ENCODE measurements at regions not wholly inside any gene's neighbourhood (a gene's known extent, or its start where the extent isn't known, plus 50 kb on each side); places are given as distances from the start of the nearest gene placed in this dataset.

GRCh38 chr2:16285813-16286510, 345.6 kb downstream of the MYCN start:
- WGBS, 2 experiments (ENCODE audit: extremely low coverage in 2 of 2, insufficient read length in 1 of 2) = 53% methylated on average over 2 of the region's 7 CpGs; no CpG with 5 or more reads in 1 of the 2 experiments
- Histone ChIP-seq H3K14ac (replicated peaks; ENCODE audit: low read depth, low read length) (no peak overlapping the region), H4K5ac (ENCODE audit: low read depth, low read length) (no peak overlapping the region), H2AFZ (replicated peaks; ENCODE audit: low read length, poor library complexity) (peak overlapping the region; percentile 14), H3K23ac (ENCODE audit: low read depth, low read length) (no peak overlapping the region), H3K27ac (ENCODE audit: insufficient read depth, low read length) (no peak overlapping the region), H2AK9ac (replicated peaks; ENCODE audit: low read depth, low read length, poor library complexity) (no peak overlapping the region), H3K18ac (ENCODE audit: low read depth, low read length) (no peak overlapping the region), H3K79me1 (ENCODE audit: low read depth in 1 of 2, low read length in 2 of 2) (no peaks in the 10 kb centered on the region), H3K56ac (ENCODE audit: extremely low read depth, insufficient read depth, low read length) (no peak overlapping the region), H3K4ac (ENCODE audit: low read depth, low read length) (no peak overlapping the region), H3K9ac (ENCODE audit: low read depth, low read length) (no peak overlapping the region), H4K20me1 (ENCODE audit: insufficient read depth, low read length) (no peaks in the 10 kb centered on the region), H3K4me3 (ENCODE audit: insufficient read depth, low read depth, low read length) (no peak overlapping the region), H4K8ac (ENCODE audit: low read depth in 2 of 2, low read length in 2 of 2) (no peak overlapping the region), H2AK5ac (ENCODE audit: low read depth, low read length) (no peak overlapping the region), H3K4me1 (ENCODE audit: control insufficient read depth, insufficient read depth, low read length) (no peaks in the 10 kb centered on the region), H3K4me2 (ENCODE audit: low read depth, low read length) (no peak overlapping the region), H3K9me1 (ENCODE audit: insufficient read depth, low read length) (no peaks in the 10 kb centered on the region), H2BK15ac (ENCODE audit: low read depth, low read length) (no peak overlapping the region), H2BK20ac (ENCODE audit: low read depth, low read length) (no peak overlapping the region), H3K9me3 (ENCODE audit: control insufficient read depth, insufficient read depth, low read length) (peaks cover 35% of the 10 kb centered on the region), H3K27me3 (ENCODE audit: control insufficient read depth, insufficient read depth, low read length) (no peaks in the 10 kb centered on the region), H3K36me3 (ENCODE audit: control insufficient read depth, insufficient read depth, low read length) (no peaks in the 10 kb centered on the region), H2BK120ac (ENCODE audit: low read depth, low read length) (no peak overlapping the region), H2BK5ac (ENCODE audit: low read depth, low read length, poor library complexity, severe bottlenecking) (no peak overlapping the region), H4K91ac (ENCODE audit: insufficient read depth, low read depth, low read length) (no peak overlapping the region)
- no peak for DNase-seq
- no TSS peak for BruUV-seq (replicated peaks)
- POLR2A ChIA-PET (ENCODE audit: unreplicated experiment) = no interaction called here
- TF ChIP-seq MAZ (IDR thresholded peaks at IDR 0.05; ENCODE audit: borderline replicate concordance, low read depth, low read length) (no peak), RFX5 (IDR thresholded peaks at IDR 0.05; ENCODE audit: low read depth, low read length) (no peak), RCOR1 (IDR thresholded peaks at IDR 0.05; ENCODE audit: insufficient replicate concordance, low read length) (no peak), BHLHE40 (IDR thresholded peaks at IDR 0.05; ENCODE audit: low read depth, low read length) (no peak), ELK1 (IDR thresholded peaks at IDR 0.05; ENCODE audit: borderline replicate concordance, low read depth, low read length) (no peak)
- in situ Hi-C loops (cut with MboI; ENCODE audit: low sequenced_read_pairs) = no loop called here
- intact Hi-C loops (cut with micrococcal nuclease) = no loop called here
- CTCF ChIA-PET = no interaction called here
- dilution Hi-C loops (cut with HindIII; ENCODE audit: low sequenced_read_pairs, unreplicated experiment) = no loop called here
- ATAC-seq (ENCODE audit: low read depth) = no peak

Measured in IMR-90 (cell line).